ENCODE measurements at regions not wholly inside any gene's neighbourhood (a gene's known extent, or its start where the extent isn't known, plus 50 kb on each side); places are given as distances from the start of the nearest gene placed in this dataset.
A peak's percentile ranks its signal among the peaks of the same experiment; 100 is the strongest.

DNA sequence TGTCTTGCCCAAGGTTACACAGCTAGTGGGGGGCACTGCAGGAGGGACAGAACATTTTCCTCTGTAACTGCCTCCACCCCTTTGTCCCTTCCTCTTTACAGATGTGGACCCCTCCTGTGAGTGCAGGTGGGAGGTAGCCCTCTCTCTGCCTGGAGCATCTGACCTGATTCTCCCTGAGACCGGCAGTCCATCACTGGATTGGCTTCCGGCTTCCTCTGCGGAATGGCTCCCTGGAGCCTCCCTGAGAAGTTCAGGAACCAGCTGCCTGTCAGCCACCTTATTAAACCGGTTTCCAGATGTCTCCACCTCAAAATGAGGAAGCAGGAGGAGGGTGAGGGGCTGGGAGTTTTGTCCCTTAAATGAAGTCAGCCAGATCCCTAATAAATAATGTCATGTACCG, 67.3 kb upstream of the TNP1 start (continued):
- TF ChIP-seq, protein P1, sequence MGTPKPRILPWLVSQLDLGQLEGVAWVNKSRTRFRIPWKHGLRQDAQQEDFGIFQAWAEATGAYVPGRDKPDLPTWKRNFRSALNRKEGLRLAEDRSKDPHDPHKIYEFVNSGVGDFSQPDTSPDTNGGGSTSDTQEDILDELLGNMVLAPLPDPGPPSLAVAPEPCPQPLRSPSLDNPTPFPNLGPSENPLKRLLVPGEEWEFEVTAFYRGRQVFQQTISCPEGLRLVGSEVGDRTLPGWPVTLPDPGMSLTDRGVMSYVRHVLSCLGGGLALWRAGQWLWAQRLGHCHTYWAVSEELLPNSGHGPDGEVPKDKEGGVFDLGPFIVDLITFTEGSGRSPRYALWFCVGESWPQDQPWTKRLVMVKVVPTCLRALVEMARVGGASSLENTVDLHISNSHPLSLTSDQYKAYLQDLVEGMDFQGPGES (IDR thresholded peaks at IDR 0.05), result no peak
- TF ChIP-seq SMC3 (IDR thresholded peaks at IDR 0.05; ENCODE audit: borderline replicate concordance, low read length), result no peak

DNA sequence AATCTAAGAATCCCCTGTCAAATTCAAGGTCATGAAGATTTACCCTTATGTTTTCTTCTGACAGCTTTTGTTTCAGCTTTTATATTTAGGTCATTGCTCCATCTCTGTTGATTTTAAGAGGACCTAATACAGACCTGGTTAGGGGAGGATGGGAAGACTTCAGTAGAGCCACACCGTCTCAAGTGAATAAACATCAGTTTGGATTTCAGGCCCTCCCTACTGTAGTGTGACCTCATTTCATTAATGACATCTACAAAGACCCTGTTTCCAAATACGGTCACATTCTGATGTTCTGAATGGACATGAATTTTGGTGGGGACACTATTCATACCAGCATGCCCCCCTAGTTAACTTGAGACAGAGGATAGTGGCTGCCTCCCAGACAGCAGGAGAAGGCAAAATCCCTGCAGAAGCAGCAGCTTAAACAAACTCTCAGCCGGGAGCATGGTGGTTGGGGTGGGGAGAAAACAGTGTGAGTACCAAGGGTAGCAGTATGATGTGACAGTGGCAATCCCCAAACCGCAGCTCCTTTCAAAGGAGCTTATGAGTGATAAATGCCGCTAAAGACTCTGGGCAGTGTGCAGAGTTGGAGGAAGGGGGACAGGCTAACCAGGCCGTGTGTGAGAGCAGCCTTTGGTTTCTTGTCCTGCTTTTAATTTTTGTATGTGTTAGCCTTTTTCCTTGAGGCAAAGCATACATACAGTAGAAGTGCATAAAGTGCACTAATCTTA, 65.9 kb upstream of the TNP1 start:
- DNase-seq (ENCODE audit: low read depth, low spot score) (no peak), ATAC-seq (peak; percentile 97), FAIRE-seq (no peak)
- 0 out of 2 replicates have a peak, but pooled peaks cover 3% of the 10 kb centered on the region for H3K4me1 ChIP-seq (ENCODE audit: control insufficient read depth, insufficient read depth, low read length)
- ChIA-PET RAD21 (ENCODE audit: unreplicated experiment) (no interaction called here), POLR2A (no interaction called here), CTCF (no interaction called here), SMC1A (ENCODE audit: uncharacterized antibody, unreplicated experiment) (no interaction called here)
- H4K20me1 ChIP-seq (ENCODE audit: control insufficient read depth, insufficient read depth), result no peaks in the 10 kb centered on the region
- no peak overlapping the region for H3K4me3 ChIP-seq
- intact Hi-C loops (cut with micrococcal nuclease; ENCODE audit: unreplicated experiment) (loop anchor here (10.0 kb wide), 1 partner anchor 239 kb away; no protein-coding TSS in a partner anchor), in situ Hi-C loops (cut with MboI) (no loop called here)
- H2AFZ ChIP-seq (ENCODE audit: control insufficient read depth, low read depth, low read length), result no peak overlapping the region
- H3K9ac ChIP-seq (ENCODE audit: control insufficient read depth, insufficient read depth, low read length), result no peak overlapping the region
- no TSS peak for BruUV-seq (replicated peaks)
- H3K27me3 ChIP-seq (replicated peaks in 1 of 2; ENCODE audit: control insufficient read depth in 2 of 2, insufficient read depth in 2 of 2, low read length in 1 of 2), result no peaks in the 10 kb centered on the region
- 21% methylated on average over 6 of the region's 6 CpGs for WGBS (ENCODE audit: insufficient coverage, insufficient replicate concordance, low lambda C conversion rate, missing lambda C conversion rate)
- no peak overlapping the region for H3K4me2 ChIP-seq (ENCODE audit: control insufficient read depth, insufficient read depth)
- H3K79me2 ChIP-seq (ENCODE audit: control insufficient read depth, insufficient read depth, low read length), result no peaks in the 10 kb centered on the region
- H3K27ac ChIP-seq (ENCODE audit: control insufficient read depth, insufficient read depth), result no peak overlapping the region
- H3K36me3 ChIP-seq (ENCODE audit: control insufficient read depth in 2 of 2, insufficient read depth in 2 of 2, low read length in 1 of 2), result no peaks in the 10 kb centered on the region
- H3K9me3 ChIP-seq (replicated peaks; ENCODE audit: control insufficient read depth, insufficient read depth, low read length), result no peaks in the 10 kb centered on the region
- no peak for TF ChIP-seq MTA3 (IDR thresholded peaks at IDR 0.05; ENCODE audit: borderline replicate concordance, low read length)
- TF ChIP-seq BACH1 (IDR thresholded peaks at IDR 0.05; ENCODE audit: borderline replicate concordance), result no peak
- TF ChIP-seq PAX5 (IDR thresholded peaks at IDR 0.05; ENCODE audit: borderline replicate concordance, low read depth, low read length), result 0 out of 2 replicates have a peak, but pooled peaks have one; percentile 29
- peak; percentile 59 for TF ChIP-seq RUNX3 (IDR thresholded peaks at IDR 0.05; ENCODE audit: low read length)
- no peak for TF ChIP-seq ZSCAN29 (IDR thresholded peaks at IDR 0.05)
- TF ChIP-seq, protein P2, sequence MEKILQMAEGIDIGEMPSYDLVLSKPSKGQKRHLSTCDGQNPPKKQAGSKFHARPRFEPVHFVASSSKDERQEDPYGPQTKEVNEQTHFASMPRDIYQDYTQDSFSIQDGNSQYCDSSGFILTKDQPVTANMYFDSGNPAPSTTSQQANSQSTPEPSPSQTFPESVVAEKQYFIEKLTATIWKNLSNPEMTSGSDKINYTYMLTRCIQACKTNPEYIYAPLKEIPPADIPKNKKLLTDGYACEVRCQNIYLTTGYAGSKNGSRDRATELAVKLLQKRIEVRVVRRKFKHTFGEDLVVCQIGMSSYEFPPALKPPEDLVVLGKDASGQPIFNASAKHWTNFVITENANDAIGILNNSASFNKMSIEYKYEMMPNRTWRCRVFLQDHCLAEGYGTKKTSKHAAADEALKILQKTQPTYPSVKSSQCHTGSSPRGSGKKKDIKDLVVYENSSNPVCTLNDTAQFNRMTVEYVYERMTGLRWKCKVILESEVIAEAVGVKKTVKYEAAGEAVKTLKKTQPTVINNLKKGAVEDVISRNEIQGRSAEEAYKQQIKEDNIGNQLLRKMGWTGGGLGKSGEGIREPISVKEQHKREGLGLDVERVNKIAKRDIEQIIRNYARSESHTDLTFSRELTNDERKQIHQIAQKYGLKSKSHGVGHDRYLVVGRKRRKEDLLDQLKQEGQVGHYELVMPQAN (conservative IDR thresholded peaks at IDR 0.05), result no peak
- TF ChIP-seq, protein P3, sequence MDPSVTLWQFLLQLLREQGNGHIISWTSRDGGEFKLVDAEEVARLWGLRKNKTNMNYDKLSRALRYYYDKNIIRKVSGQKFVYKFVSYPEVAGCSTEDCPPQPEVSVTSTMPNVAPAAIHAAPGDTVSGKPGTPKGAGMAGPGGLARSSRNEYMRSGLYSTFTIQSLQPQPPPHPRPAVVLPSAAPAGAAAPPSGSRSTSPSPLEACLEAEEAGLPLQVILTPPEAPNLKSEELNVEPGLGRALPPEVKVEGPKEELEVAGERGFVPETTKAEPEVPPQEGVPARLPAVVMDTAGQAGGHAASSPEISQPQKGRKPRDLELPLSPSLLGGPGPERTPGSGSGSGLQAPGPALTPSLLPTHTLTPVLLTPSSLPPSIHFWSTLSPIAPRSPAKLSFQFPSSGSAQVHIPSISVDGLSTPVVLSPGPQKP (IDR thresholded peaks at IDR 0.05; ENCODE audit: low read depth, low read length), result no peak
- TF ChIP-seq, protein P4, sequence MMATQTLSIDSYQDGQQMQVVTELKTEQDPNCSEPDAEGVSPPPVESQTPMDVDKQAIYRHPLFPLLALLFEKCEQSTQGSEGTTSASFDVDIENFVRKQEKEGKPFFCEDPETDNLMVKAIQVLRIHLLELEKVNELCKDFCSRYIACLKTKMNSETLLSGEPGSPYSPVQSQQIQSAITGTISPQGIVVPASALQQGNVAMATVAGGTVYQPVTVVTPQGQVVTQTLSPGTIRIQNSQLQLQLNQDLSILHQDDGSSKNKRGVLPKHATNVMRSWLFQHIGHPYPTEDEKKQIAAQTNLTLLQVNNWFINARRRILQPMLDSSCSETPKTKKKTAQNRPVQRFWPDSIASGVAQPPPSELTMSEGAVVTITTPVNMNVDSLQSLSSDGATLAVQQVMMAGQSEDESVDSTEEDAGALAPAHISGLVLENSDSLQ (IDR thresholded peaks at IDR 0.05), result peak; percentile 23; the same call in 1 of the 2 replicates
- TF ChIP-seq, protein P5, sequence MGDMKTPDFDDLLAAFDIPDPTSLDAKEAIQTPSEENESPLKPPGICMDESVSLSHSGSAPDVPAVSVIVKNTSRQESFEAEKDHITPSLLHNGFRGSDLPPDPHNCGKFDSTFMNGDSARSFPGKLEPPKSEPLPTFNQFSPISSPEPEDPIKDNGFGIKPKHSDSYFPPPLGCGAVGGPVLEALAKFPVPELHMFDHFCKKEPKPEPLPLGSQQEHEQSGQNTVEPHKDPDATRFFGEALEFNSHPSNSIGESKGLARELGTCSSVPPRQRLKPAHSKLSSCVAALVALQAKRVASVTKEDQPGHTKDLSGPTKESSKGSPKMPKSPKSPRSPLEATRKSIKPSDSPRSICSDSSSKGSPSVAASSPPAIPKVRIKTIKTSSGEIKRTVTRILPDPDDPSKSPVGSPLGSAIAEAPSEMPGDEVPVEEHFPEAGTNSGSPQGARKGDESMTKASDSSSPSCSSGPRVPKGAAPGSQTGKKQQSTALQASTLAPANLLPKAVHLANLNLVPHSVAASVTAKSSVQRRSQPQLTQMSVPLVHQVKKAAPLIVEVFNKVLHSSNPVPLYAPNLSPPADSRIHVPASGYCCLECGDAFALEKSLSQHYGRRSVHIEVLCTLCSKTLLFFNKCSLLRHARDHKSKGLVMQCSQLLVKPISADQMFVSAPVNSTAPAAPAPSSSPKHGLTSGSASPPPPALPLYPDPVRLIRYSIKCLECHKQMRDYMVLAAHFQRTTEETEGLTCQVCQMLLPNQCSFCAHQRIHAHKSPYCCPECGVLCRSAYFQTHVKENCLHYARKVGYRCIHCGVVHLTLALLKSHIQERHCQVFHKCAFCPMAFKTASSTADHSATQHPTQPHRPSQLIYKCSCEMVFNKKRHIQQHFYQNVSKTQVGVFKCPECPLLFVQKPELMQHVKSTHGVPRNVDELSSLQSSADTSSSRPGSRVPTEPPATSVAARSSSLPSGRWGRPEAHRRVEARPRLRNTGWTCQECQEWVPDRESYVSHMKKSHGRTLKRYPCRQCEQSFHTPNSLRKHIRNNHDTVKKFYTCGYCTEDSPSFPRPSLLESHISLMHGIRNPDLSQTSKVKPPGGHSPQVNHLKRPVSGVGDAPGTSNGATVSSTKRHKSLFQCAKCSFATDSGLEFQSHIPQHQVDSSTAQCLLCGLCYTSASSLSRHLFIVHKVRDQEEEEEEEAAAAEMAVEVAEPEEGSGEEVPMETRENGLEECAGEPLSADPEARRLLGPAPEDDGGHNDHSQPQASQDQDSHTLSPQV (IDR thresholded peaks at IDR 0.05), result no peak

Data from GM12878 (cell line).